Uterus (tissue), 2 donors: ENCODE measurements at regions not wholly inside any gene's neighbourhood (a gene's known extent, or its start where the extent isn't known, plus 50 kb on each side); places are given as distances from the start of the nearest gene placed in this dataset.

Experiments
- CTCF ChIP-seq, 4 experiments: fragments of 200-600 bp in 2 of 4; fragments of 450-650 bp in 2 of 4; sonication (generic) in 2 of 4; IDR thresholded peaks; one replicate each; pipeline ENCODE4 v1.5.1; 2016 to 2019; ENCODE audit warnings: antibody characterized with exemption in 4 of 4, mild to moderate bottlenecking in 2 of 4, moderate library complexity in 1 of 4
- POLR2A ChIP-seq, 2 donors: fragments of 450-650 bp; IDR thresholded peaks; one replicate each; pipeline ENCODE4 v1.6.1; 2016; ENCODE audit warnings: antibody characterized with exemption in 2 of 2, mild to moderate bottlenecking in 1 of 2, moderate library complexity in 1 of 2

DNA sequence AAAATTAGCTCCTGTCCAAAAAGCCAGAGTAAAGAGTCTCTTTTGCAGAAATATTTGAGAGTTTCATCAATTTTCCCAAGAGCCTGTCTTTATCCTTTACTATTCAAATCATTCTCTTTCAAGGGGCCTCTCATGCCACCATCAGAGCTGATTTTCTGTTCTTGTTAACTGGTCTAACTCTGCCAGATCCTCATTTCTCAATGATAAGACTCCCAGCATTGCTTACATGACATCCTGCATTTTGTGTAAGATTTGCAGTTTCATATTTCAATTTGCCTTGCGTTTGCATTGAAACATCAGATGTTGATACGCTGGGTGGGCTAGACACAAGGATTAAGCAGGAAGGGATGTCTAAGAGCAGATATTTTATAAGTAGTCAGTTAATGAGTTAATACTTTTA, 228.7 kb downstream of the TBL1XR1 start:
- no peak for TF ChIP-seq CTCF (IDR thresholded peaks at IDR 0.05)
- TF ChIP-seq POLR2A (IDR thresholded peaks at IDR 0.05): no peak
